ENCODE measurements at regions not wholly inside any gene's neighbourhood (a gene's known extent, or its start where the extent isn't known, plus 50 kb on each side); places are given as distances from the start of the nearest gene placed in this dataset.
A peak's percentile ranks its signal among the peaks of the same experiment; 100 is the strongest.

GRCh38 chr6:119890470-119890869, 540.9 kb upstream of the MAN1A1 start:
- no peak for DNase-seq (ENCODE audit: low read depth)
- TF ChIP-seq, protein P1, sequence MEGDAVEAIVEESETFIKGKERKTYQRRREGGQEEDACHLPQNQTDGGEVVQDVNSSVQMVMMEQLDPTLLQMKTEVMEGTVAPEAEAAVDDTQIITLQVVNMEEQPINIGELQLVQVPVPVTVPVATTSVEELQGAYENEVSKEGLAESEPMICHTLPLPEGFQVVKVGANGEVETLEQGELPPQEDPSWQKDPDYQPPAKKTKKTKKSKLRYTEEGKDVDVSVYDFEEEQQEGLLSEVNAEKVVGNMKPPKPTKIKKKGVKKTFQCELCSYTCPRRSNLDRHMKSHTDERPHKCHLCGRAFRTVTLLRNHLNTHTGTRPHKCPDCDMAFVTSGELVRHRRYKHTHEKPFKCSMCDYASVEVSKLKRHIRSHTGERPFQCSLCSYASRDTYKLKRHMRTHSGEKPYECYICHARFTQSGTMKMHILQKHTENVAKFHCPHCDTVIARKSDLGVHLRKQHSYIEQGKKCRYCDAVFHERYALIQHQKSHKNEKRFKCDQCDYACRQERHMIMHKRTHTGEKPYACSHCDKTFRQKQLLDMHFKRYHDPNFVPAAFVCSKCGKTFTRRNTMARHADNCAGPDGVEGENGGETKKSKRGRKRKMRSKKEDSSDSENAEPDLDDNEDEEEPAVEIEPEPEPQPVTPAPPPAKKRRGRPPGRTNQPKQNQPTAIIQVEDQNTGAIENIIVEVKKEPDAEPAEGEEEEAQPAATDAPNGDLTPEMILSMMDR (IDR thresholded peaks at IDR 0.05; ENCODE audit: low read length, missing control alignments) = no peak

DNA sequence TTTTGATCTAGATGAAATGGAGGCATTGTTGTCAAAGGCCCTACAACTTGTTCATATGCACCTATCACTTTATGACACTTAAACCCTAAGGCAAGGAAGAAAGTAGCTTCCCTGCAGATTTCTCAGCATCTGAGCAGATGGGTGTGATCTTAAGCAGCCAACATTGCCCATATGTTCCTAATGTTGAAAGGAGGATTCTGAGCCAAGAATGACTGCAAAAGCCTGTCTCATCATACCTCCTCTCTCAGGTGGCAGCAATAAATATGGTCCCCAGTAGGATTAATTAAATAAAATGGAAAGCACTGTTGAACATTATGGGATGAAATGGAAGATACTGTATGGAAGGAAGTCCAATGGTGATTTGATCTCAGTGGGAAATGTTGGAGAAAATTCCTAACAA, 538.1 kb upstream of the MAN1A1 start:
- DNase-seq (ENCODE audit: low read depth) = no peak
- H3K4me3 ChIP-seq (replicated peaks; ENCODE audit: low read depth, low read length) = no peak overlapping the region
- TF ChIP-seq, protein P1 (IDR thresholded peaks at IDR 0.05; ENCODE audit: low read length, missing control alignments) = no peak

More at GRCh38 chr6:119890470-119890869, 540.9 kb upstream of the MAN1A1 start:
- H3K4me3 ChIP-seq (replicated peaks; ENCODE audit: low read depth, low read length) = no peak overlapping the region

DNA sequence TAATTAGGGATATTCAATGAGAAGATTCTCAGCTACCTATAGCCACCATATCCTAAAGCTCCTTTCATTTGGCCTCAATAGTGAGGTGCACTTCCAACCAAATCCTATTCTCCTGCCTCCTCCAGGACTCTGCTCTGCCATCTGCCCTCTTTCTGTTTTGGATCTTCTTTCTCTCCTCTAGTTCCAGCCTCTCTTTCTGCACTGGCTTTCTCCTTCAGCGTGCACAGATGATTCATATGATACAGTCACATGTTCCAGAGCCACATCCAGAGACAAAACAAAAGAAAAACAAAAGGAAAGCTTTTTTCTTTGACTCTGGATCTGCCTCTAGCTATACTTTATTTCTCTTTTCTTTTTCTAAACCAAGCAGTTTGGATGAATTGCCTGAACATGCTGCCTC, 531.9 kb upstream of the MAN1A1 start:
- DNase-seq (ENCODE audit: low read depth) = peak; percentile 16
- TF ChIP-seq, protein P1 (IDR thresholded peaks at IDR 0.05; ENCODE audit: low read length, missing control alignments) = no peak
- no peak overlapping the region for H3K4me3 ChIP-seq (replicated peaks; ENCODE audit: low read depth, low read length)

GRCh38 chr6:119880840-119881239, 531.3 kb upstream of the MAN1A1 start:
- H3K4me3 ChIP-seq (replicated peaks; ENCODE audit: low read depth, low read length) = no peak overlapping the region
- DNase-seq (ENCODE audit: low read depth) = no peak
- TF ChIP-seq, protein P1 (IDR thresholded peaks at IDR 0.05; ENCODE audit: low read length, missing control alignments) = no peak

DNA sequence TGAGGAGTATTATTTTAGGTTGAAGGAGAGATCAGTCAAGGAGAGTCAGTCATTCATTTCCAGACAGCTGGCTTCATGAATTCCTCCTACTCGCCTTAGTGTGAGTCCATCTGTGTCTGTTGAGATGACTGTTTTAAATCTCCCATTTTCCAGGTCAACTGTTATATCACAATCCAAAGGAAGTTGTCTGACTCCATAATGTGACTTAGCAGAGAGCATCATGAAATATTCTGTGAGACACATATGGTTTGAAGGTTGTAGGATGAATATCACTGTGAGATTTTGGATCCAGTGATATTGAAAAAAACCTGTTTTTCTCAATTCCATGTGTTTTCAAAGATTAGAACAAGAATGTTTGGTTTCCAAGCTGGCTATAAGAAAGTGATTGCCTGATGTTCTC, 530.2 kb upstream of the MAN1A1 start:
- H3K4me3 ChIP-seq (replicated peaks; ENCODE audit: low read depth, low read length) = no peak overlapping the region
- no peak for DNase-seq (ENCODE audit: low read depth)
- TF ChIP-seq, protein P1 (IDR thresholded peaks at IDR 0.05; ENCODE audit: low read length, missing control alignments) = no peak

GRCh38 chr6:119874381-119874780, 524.8 kb upstream of the MAN1A1 start:
- H3K4me3 ChIP-seq (replicated peaks; ENCODE audit: low read depth, low read length) = no peak overlapping the region
- TF ChIP-seq, protein P1 (IDR thresholded peaks at IDR 0.05; ENCODE audit: low read length, missing control alignments) = no peak
- no peak for DNase-seq (ENCODE audit: low read depth)

GRCh38 chr6:119873107-119873506, 523.5 kb upstream of the MAN1A1 start:
- TF ChIP-seq, protein P1 (IDR thresholded peaks at IDR 0.05; ENCODE audit: low read length, missing control alignments) = no peak
- DNase-seq (ENCODE audit: low read depth) = no peak
- no peak overlapping the region for H3K4me3 ChIP-seq (replicated peaks; ENCODE audit: low read depth, low read length)

Measured in fibroblast of pulmonary artery (primary cell).